Kidney (tissue), 13 donors: ENCODE measurements at regions not wholly inside any gene's neighbourhood (a gene's known extent, or its start where the extent isn't known, plus 50 kb on each side); places are given as distances from the start of the nearest gene placed in this dataset.

Experiments
- DNase-seq, 5 donors: peaks; one replicate each; pipeline ENCODE4 v3.0.0-alpha.2; 2013 to 2020
- FAIRE-seq: peaks from 2 replicates; lab custom pipeline; 2012; peaks lifted over from hg19 to GRCh38; lab: Jason Lieb, UNC
- H3K27ac ChIP-seq, 2 donors: one replicate each; pipeline ENCODE4 v1.7.0; 2013; ENCODE audit warnings: low read depth in 2 of 2, low read length in 2 of 2, inconsistent platforms in 1 of 2
- H3K27me3 ChIP-seq: one replicate; pipeline ENCODE4 v1.7.1; 2013; ENCODE audit warnings: low read length, inconsistent platforms; ENCODE audit not compliant: control insufficient read depth, insufficient read depth
- H3K36me3 ChIP-seq, 3 donors: one replicate each; pipeline versions ENCODE4 v1.7.0 to v1.7.1; 2013; ENCODE audit warnings: low read length in 3 of 3, control low read depth in 1 of 3, inconsistent platforms in 1 of 3; ENCODE audit not compliant: insufficient read depth in 3 of 3, control insufficient read depth in 2 of 3
- H3K4me1 ChIP-seq, 3 donors: one replicate each; pipeline versions ENCODE4 v1.7.0 to v1.7.1; 2013; ENCODE audit warnings: low read length in 3 of 3, inconsistent platforms in 1 of 3, low read depth in 1 of 3; ENCODE audit not compliant: control insufficient read depth in 2 of 3, insufficient read depth in 2 of 3
- H3K4me3 ChIP-seq, 3 donors: one replicate each; pipeline versions ENCODE4 v1.7.0 to v1.8.1; 2013; ENCODE audit warnings: low read length in 3 of 3, control low read depth in 1 of 3, inconsistent platforms in 1 of 3
- H3K9ac ChIP-seq, 3 donors: one replicate each; pipeline versions ENCODE4 v1.7.0 to v1.7.1; 2013; ENCODE audit warnings: low read length in 3 of 3, control low read depth in 1 of 3, inconsistent platforms in 1 of 3
- H3K9me3 ChIP-seq, 3 donors: one replicate each; pipeline versions ENCODE4 v1.7.0 to v1.7.1; 2013; ENCODE audit warnings: low read length in 3 of 3, control low read depth in 1 of 3, inconsistent platforms in 1 of 3; ENCODE audit not compliant: control insufficient read depth in 2 of 3, insufficient read depth in 1 of 3
- CTCF ChIP-seq: IDR thresholded peaks from 3 replicates; pipeline ENCODE4 v1.5.1; 2012; ENCODE audit warnings: mild to moderate bottlenecking, moderate library complexity, borderline replicate concordance; ENCODE audit not compliant: insufficient read depth; ENCODE audit errors: extremely low read depth
- intact Hi-C: fragments of 100-400 bp; cut with DNase I; formaldehyde crosslinking; loops from one replicate; pipeline ENCODE4 v1.11.1; 2022
- donor health status: control.
- donor health status: control.
- donor health status: control.
- donor health status: control.
- donor health status: control.
- donor health status: DM: yes; HTN: yes; CAD: no.
- donor health status: Normal renal cell carcinoma (clear cell type).

GRCh38 chr1:59164371-59164770 is 132.5 kb upstream of the FGGY start:
- no peak overlapping the region for H3K27ac ChIP-seq
- no peak for TF ChIP-seq CTCF
- no peaks in the 10 kb centered on the region for H3K27me3 ChIP-seq
- no peak for FAIRE-seq
- H3K9me3 ChIP-seq = peaks cover 0 to 5% (median 0%) of the 10 kb centered on the region in 3 donors
- H3K9ac ChIP-seq = no peak overlapping the region
- intact Hi-C loops = no loop called here
- H3K4me3 ChIP-seq = no peak overlapping the region
- no peaks in the 10 kb centered on the region for H3K36me3 ChIP-seq
- no peak for DNase-seq
- H3K4me1 ChIP-seq = no peaks in the 10 kb centered on the region

GRCh38 chr1:59165353-59165752 is 131.5 kb upstream of the FGGY start:
- Histone ChIP-seq H3K27ac (no peak overlapping the region), H3K4me1 (no peaks in the 10 kb centered on the region), H3K27me3 (no peaks in the 10 kb centered on the region), H3K4me3 (no peak overlapping the region), H3K9ac (no peak overlapping the region), H3K9me3 (peaks cover 0 to 5% (median 0%) of the 10 kb centered on the region in 3 donors), H3K36me3 (no peaks in the 10 kb centered on the region)
- no peak for TF ChIP-seq CTCF
- intact Hi-C loops = no loop called here
- FAIRE-seq (no peak), DNase-seq (no peak)

- intact Hi-C loops = no loop called here
- H3K4me3 ChIP-seq = no peak overlapping the region
- no peaks in the 10 kb centered on the region for H3K27me3 ChIP-seq
- H3K27ac ChIP-seq = no peak overlapping the region
- DNase-seq (no peak), FAIRE-seq (no peak)
- no peak overlapping the region for H3K9ac ChIP-seq
- no peaks in the 10 kb centered on the region for H3K36me3 ChIP-seq
- peaks cover 0 to 5% (median 0%) of the 10 kb centered on the region in 3 donors for H3K9me3 ChIP-seq
- H3K4me1 ChIP-seq = peaks cover 0 to 7% (median 0%) of the 10 kb centered on the region in 3 donors
- no peak for TF ChIP-seq CTCF
Observed at GRCh38 chr1:59169703-59170102, 127.2 kb upstream of the FGGY start.

- intact Hi-C loops = no loop called here
- no peak for TF ChIP-seq CTCF
- Histone ChIP-seq H3K9me3 (peaks cover 0 to 5% (median 0%) of the 10 kb centered on the region in 3 donors), H3K36me3 (no peaks in the 10 kb centered on the region), H3K4me3 (no peak overlapping the region), H3K27ac (no peak overlapping the region), H3K27me3 (no peaks in the 10 kb centered on the region), H3K9ac (no peak overlapping the region), H3K4me1 (peaks cover 0 to 7% (median 0%) of the 10 kb centered on the region in 3 donors)
- no peak for DNase-seq
- FAIRE-seq = no peak
Observed at GRCh38 chr1:59170659-59171058, 126.2 kb upstream of the FGGY start.
